HG02885 (cell line): ENCODE measurements at regions not wholly inside any gene's neighbourhood (a gene's known extent, or its start where the extent isn't known, plus 50 kb on each side); places are given as distances from the start of the nearest gene placed in this dataset.
"Not testable (repeated sequence)": the region's sequence is repeated elsewhere in the genome, so short reads cannot be mapped to it uniquely, and the experiment has no call there.

Experiments
- ATAC-seq: cut with Tn5 transposase; IDR thresholded peaks from one replicate; pipeline ENCODE4 v1.9.1; 2021; ENCODE audit warnings: mild to moderate bottlenecking; ENCODE audit not compliant: unreplicated experiment, poor library complexity

DNA sequence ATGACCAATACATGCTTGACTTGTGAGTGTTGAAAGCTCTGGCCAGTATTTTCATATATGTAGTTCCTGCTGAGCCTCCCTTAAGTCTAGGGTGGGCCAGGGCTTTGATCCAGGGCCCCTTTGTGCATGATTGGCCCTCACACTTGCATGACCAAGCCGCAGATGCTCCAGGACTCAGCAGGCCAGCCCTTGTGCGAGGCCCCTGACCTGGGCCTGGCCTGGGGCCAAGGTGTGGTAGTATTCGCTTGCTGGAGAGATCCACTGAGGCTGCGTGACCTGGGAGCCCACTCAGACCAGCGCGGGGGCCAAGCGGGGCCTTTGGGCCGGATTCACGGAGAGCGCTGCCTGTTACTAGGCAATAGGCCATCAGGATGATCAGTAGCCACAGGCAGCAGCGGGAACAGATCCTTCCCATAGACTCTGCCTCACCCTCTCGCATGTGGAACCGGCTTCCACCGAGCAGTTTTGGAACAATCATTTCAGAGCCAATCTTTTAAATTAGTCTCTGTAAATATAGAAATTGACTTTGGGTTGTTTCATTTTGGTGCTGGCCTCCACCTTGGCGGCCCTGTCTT lies 79.0 kb upstream of the PTCH1 start:
- no peak for ATAC-seq

DNA sequence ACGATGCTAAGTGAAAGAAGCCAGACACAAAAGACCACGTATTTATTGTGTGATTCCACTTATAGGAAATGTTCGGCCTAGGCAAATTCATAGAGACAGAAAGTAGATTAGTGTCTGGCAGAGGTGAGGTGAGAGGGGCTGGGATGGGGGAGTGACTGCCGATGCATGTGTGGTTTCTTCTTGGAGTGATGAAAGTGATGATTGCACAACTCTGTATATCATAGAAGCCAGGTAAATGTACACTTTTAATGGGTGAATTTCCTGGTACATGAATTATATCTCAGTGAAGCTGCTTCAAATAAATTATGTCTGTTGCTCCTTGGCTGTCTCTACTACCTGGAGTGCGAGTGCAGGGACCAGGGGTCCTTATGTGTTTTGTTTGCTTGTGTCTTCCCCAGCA lies 76.2 kb upstream of the PTCH1 start:
- ATAC-seq: no peak

DNA sequence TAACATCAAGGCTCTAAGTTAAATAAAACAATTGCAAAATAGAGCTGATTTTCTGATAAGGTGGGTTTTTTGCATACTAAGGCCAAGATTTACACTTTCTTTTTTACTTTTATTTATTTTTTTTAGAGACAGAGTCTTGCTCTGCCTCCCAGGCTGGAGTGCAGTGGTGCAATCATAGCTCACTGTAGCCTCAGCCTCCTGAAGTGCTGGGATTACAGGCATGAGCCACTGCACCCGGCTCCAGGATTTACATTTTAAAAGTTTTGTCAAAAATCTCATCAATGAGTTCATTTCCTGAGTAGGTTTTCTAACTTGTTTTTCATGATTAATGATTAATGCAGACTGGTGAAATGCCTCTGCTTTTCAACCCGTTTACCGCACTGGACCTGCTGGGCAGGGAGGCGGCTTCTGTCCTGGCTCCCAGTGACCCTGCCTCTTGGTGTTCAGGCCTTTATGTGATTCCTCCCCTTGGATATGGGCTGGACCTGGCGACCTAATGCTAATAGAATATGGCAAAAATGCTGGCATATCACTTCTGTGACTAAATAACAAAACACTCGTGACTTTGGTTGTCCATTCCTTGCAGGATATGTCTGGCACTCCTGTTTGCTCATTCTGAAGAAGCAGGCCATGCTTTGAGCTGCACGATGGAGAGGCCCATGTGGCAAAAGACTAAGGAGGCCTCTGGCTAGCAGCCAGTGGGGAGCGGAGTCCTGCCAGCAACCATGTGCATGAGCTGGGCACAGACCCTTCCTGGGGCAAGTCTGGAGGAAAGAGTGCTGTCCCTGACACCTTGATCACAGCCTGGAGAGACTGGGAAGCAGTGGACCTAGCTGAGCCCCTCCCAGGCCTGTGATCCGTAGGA lies 72.2 kb upstream of the PTCH1 start:
- ATAC-seq: no peak

DNA sequence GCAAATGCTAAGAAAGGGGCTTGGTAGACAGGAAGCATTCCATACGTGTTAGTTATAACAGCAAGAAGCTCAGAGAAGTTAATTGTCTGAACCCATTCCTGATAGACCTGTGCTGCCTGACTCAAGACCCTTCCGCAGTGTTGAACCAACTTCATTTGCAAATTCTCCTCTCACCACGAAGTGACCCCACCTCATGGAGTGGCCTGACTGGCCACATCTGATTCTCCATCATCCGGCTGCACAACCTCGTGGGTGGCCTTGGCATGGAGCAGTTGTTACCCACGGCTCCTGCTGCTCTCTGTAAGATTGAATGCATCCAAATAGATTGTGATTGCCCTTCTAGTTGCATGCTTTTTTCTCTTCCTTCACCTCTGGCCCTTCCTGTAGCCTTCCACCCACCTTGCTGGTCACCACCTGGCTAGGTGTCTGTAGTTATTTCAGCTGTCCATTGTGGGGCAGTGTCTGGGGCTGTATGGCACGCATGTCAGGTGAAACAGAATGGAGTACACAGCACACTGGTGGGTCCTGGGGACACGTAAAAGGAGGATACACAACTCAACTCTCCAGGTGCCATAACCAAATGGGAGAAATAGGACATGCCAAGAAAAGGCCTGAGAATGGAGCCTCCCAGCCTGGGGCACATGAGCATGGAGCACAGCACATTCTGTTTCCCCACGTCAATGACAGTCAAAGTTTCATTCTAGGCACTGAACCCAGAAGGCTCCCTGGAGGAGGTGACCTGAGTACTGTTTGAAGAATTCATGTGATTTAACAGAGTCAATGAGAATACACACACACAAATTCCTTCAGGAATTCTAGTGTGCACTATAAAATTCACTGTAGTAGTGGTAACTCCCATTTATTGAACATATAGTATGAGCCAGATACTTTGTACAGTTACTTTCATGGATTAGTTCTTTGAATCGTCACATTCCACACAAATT lies 70.5 kb upstream of the PTCH1 start:
- no peak for ATAC-seq

DNA sequence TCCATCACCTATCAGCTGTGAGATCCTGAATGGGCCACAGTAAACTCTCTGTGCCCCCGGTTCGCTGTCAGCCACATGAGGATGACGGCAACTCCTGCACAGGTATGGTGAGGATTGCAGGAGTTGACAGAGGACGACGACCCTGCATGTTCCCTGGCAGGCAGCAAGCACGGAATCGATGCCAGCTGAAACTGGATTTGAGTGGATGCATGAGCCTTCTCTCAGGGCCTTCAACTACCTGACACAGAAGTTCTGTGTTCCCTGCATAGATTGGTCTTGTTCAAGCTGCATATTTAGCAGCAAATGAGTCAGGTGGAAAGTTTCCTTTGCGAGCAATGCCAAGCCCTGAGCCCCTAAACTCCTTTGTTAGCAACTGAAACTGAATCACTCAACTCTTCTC lies 69.6 kb upstream of the PTCH1 start:
- ATAC-seq: no peak

DNA sequence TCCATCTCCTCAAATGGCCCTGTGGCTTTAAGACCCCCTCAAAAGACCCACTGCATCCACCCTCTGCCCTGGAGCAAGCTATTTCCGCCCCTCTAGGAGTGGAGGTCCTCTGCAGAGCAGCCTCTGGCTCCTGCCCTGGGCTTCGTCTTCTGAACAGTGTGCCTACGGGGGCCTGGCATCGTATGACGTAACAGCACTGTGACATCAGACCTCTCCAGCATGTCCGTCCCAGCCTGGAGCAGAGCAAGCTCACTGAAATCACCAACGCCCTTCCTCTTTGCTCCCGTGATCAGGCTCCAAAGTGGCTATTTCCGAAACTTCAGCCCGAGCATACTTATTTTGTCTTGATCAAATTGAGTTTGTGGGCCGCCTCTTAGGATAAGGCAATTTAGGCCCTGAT lies 69.1 kb upstream of the PTCH1 start:
- ATAC-seq: no peak

DNA sequence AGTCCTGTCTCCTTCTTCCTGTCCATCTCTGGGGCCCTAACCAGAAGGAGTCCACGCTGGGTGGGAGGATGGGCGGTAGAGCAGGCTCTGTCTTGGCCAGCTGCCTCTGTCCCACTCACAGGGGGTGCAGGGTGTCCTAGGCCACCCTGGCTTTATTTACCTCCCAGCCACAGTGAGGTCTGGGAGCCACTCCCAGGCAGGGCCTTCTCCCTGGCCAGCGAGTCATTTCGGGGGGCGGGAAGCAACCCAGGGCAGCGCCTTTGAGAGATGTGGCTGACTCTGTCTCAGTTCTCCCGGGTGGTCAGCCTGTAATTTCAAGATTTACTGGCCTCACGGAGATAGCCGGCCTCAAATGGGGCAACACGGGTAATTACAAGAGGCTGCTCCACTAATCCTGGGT lies 67.4 kb upstream of the PTCH1 start:
- ATAC-seq: no peak

DNA sequence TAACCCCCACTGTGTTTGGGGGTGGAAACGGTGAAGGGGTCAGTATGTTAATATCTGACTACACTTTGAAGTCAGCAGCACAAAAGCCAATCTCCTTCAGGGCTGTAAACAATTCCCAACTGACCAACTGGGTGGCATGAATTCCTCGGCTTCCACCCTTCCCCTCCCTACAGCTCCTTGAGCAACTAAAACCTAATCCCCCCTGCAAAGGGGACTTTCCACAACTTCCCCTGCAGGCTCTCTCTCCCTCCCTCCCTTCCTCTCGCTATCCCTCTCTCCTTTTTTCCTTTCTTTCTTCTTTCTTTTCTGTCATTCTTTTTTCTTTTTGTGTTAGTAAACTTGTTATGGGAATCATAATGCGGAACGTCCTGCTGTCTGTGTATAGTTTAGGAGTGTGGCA lies 65.1 kb upstream of the PTCH1 start:
- ATAC-seq: no peak

DNA sequence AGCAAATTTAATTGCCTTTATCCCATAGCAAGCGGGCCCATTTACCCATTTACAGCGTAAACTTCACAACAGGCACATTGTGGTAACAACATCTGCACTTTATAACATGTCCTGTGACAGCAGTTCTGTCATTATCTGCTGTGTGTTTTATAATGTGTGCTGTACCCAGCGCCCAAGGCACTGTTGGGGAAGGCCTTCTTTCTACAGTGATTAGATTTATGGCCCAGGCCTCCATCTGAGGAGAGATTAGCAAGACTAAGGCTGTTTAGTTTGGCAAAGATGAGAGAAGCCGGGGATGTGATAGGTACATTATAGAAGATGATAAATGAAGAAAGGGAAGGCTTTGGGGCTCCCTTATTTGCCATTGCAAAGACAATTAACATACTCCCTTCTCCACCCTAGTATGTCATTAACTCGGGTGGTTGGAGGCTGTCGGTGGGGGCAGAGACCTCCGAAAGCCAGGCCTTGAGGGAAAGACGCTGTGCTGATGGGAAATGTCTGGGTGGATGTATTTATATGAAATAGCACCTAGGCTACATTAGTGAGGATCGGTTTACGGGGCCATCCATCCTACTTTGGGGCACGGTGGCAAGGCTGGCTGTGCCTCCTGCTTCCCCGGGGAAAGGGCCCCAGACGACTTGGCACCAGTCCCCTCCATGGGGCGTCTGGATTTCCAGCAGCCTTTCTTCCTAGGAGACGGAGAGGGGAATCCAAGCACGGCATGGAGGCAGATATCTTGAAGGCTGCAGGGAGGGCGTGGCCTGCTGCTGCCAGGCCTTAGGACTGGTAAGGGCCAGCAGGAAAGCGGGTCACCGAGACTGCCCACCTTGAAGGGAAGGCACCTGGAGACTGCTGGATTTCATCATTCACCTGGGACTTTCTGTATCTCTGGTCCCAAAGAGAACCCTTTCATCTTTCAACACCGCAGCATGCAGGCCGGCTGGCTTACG lies 64.3 kb upstream of the PTCH1 start:
- no peak for ATAC-seq

DNA sequence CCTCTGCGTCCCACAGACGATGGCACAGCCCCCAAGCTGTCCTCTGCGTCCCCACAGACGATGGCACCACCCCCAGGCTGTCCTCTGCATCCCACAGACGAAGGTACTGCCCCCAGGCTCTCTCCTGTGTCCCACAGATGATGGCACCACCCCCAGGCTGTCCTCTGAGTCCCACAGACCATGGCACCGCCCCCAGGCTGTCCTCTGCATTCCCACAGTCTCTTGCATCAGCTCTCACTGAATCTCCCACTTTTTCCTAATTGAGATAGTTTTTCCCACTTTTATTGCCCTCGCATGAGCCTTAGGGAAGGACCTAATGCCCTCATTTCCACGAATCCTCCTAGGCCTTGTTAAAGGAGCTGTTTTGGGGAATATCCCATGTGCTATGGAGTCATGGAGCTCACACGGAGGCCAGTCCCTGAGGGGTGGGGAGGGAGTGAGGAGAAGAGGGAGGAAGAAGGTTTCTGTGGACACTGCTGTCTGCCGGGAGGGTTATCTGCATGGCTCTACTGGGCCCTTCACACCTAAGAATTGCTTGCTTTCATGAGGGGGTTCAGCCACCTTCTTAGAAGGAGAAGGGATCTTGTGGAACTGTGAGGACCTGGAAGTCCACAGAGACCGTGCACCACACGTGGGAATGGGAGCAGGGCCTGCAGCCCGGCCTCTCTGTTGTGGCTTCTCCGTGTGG lies 58.2 kb upstream of the PTCH1 start:
- no peak for ATAC-seq

DNA sequence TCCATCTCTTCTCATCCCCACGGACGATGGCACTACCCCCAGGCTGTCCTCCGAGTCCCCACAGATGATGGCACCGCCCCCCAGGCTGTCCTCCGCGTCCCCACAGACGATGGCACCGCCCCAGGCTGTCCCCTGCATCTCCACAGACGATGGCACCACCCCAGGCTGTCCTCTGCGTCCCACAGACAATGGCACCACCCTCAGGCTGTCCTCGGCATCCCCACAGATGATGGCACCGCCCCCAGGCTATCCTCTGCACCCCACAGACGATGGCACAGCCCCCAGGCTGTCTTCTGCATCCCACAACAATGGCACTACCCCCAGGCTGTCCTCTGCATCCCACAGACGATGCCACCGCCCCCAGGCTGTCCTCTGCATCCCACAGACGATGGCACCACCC lies 57.4 kb upstream of the PTCH1 start:
- no peak for ATAC-seq

DNA sequence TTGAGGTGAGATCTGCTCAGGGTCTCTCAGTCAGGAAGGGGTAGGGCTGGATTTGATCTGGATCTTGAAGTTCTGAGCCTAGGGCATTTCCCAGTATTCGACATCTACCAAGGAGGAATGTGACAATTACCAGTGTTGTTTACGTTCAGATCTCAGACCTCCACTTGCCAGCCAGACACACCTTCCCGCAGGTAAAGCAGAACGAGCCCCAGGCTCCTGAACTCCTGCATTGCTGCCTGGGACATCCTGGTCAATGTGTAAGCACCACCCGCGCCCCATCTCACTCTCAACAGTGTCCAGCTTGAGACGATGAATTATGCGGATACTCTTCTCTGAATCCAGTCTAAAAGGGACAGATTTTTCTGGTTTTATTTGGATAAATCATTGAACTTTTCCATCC lies 56.7 kb upstream of the PTCH1 start:
- ATAC-seq: no peak

DNA sequence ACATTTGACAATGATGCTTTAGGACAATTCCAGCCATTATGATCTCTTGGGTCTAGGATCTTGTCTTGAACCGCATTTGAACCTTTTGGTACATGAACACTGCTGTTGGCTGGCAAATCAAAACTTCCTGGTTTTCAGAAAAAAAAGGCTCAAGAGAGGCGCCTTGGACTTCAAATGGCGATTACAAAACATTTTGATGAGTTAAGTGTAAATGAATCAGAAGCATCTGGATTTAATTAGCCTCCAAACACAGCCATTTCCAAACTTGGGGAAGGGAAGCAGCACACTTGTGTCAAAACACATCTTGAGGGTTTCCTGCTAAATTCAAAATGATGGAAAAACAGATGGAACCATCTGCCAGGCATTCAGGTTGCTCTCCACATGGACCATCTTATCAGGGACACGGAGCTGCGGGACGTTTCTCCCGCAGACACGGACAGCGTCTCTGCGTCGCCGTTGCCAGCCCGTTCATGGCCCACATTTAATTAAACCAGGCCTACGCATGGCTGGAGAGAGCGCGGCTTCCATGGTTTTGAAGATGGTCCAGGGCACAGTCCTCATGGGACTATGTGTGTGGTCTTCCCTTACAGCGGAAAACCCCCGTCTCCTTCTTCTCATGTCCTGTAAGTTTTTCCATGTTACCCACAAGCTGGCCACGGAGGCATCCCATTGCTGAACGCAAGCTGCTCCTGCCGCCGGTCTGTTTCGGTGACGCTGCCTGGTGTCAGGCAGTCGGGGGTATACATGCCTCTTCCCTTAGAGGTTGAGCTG lies 55.8 kb upstream of the PTCH1 start:
- ATAC-seq: no peak

DNA sequence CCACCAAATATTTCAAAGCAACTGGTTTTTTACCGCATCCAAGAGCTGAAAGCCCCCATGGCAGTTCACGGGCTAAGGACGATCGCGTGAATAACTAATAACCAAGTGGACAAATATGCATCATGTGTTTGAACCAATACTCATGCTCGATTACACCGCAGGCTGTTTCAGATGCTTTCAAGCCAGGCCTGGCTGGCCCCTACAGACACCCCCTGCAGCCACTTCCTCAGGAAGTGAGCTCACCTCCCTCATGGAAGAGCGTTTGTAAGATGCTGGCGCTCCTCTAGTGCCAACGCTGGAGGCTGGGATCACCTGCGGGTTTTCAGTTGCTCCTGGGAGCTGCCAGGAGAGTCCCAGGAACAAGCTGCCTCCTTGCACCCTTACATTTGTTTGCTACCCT lies 53.9 kb upstream of the PTCH1 start:
- no peak for ATAC-seq

DNA sequence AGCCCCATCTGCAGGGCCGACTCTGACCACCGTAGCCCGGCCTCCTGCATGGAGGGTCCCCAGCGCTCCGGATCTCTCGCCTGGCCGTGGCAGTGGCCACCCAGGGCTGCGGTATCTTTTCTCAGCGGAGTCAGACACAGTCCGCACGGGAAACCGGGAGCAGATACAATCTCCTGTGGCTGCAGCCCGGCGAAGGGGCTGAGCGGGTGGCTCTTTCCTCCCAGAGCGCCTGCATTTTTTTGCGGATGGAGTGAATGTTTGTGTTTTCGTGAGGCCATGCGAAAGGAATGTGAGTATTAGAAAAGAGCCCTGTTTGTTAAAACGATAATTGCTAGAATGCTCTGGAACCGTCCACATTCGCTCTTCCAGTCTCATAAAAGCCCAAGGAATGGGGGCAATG lies 53.4 kb upstream of the PTCH1 start:
- no peak for ATAC-seq

DNA sequence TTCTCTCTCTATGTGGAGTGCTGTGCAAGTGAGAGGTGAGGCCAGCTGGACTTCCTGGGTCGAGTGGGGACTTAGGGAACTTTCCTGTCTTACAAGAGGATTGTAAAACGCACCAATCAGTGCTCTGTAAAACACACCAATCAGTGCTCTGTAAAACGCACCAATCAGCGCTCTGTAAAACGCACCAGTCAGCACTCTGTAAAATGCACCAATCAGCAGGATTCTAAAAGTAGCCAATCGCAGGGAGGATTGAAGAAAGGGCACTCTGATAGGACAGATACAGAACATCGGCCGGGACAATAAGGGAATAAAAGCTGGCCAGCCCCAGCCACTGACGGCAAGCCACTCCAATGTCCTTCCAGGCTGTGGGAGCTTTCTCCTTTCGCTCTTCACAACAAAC lies 52.0 kb upstream of the PTCH1 start:
- ATAC-seq: not testable (repeated sequence)
